Pons (tissue), 1 donor: ENCODE measurements at regions not wholly inside any gene's neighbourhood (a gene's known extent, or its start where the extent isn't known, plus 50 kb on each side); places are given as distances from the start of the nearest gene placed in this dataset.
A peak's percentile ranks its signal among the peaks of the same experiment; 100 is the strongest.

Source experiments
- DNase-seq: peaks from one replicate; pipeline ENCODE4 v3.0.0-alpha.2; 2016; ENCODE audit warnings: low spot score

DNA sequence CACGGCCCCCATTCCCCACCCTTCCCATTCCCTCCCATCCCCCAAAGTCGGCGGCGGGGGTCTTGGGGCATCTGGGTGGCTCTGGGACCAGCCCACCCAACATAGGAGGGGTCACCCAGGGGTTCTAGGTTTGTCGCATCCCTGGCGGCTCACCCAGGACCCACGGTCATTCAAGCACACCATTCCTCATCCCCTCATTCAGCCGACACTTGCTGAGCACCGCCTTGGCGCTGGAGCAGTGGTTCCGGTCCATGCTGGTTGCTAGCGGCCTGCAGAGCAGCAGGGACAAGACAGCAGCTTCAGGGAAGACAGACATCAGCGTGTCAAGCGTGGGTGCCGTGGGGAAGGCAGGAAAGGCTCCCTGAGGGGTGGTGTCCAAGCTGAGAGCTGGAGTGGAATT, 50.5 kb upstream of the OTOS start:
- DNase-seq, result no peak

DNA sequence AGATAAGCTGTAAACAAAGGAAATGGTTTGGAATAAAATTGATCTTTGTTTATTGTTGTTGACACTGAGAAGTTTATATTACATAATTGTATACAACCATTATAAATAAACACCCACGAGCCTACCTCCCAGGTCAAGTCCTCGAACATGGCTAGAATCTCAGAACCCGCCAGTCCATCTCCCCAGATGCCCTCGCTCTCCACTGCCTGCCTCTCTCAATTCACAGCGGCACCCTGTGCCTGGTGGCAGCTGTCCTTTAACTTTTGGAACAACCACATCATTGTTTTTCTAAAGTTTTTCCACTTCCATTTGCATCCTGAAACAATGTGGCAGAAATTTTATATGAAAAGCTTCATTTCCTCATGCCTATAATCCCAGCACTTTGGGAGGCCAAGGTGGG, 52.2 kb upstream of the OTOS start:
- DNase-seq, result peak; percentile 72

DNA sequence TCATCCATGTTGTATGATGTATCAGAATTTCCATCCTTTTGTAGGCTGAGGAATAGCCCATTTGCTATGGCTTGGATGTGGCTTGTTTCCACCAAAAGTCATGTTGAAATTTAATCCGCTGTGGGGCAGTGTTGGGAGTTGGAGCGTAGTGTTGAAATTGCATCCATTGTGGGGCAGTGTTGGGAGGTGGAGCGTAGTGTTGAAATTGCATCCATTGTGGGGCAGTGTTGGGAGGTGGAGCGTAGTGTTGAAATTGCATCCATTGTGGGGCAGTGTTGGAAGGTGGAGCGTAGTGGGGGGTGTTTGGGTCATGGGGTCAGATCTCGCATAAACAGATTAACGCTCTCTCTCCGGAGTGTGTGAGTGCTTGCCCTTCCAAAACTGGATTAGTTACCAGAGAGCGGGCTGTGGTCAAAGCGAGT, 53.9 kb upstream of the OTOS start:
- DNase-seq, result peak; percentile 55

DNA sequence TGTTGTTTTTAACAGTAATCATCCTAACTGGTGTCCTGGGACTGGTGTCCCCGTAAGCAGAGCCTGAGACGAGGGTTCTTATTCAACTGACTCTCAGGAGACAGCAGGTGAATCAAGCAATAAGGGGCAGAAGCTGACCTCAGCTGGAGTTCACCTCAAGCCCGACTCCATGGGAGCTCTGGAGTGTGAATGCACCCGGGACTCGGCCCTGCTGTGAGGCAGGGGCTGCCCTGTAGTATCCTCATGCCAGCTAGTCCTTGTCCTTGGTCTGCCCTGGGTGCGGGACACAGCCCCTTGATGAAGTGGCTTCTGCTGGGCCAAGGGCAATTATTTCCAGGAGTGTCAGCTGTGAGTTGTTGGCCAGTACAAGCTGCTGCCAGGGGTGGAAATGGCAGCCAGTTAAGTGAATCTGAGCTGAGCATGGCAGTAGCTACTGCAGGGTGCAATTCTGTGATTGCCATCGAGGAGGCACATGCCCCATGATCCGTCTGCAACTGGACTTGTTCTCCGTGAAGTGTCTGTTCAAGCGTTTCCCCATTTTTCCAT, 54.9 kb upstream of the OTOS start:
- no peak for DNase-seq

DNA sequence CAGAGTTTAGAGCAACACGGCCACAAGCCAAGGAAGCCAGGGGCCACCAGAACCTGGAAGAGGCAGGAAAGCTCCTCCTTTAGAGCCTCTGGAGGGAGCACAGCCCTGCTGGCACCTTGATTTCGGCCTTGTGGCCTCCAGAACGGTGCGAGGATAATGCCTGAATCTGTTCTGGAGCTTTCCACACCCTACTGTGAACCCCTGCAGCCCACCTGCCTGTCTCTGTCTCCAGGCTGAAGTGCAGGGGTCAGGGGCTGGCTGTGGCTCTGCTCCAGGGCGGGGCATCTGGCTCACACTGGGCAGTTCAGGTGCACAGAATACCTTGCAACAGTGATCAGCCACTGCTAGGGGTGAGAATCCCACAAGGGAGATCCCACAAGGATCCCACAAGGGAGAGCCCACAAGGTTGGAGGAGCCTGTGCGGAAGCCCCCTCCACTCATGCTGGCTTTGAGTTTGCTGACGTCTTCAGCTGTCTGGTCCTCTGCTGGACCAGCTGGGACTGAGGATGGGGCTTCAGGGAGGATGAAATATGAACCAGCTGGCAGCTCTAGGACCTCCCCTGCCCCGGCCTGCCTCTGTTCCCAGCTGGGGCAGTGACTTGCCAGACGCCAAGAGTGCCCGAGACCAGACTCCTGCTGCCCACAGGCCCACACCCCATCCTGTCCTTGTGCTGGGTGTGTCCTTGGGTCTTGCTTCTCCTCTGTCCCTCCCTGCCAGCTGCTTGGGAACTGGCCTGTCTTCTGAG, 56.4 kb upstream of the OTOS start:
- DNase-seq, result no peak

DNA sequence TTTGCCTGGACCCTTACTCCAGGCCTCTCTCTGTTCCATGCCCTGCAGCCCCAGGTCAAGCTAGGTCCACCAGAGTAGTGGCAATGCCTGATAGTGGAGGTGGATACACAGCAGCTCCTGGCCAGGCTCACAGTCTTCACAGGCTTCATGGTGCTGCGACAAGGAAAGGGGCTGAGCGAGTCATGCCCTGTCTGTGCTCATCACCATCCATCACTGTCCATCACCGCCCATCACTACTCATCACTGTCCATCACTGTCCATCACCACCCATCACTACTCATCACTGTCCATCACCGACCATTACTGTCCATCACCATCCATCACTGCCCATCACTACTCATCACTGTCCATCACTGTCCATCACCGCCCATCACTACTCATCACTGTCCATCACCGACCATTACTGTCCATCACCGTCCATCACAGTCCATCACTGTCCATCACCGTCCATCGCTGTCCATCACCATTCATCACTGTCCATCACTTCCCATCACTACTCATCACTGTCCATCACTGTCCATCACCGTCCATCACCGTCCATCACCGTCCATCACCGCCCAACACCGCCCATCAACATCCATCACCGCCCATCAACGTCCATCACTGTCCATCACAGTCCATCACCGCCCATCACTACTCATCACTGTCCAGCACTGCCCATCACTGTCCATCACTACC, 57.1 kb upstream of the OTOS start:
- DNase-seq, result no peak

DNA sequence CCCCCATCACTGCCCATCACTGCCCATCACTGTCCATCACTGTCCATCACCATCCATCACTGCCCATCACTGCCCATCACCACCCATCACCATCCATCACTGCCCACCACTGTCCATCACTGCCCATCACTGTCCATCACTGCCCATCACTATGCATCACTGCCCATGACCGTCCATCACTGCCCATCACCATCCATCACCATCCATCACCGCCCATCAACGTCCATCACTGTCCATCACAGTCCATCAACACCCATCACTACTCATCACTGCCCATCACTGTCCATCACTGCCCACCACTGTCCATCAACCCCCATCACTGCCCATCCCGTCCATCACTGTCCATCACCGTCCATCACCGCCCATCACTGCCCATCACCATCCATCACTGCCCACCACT, 57.8 kb upstream of the OTOS start:
- DNase-seq, result no peak

DNA sequence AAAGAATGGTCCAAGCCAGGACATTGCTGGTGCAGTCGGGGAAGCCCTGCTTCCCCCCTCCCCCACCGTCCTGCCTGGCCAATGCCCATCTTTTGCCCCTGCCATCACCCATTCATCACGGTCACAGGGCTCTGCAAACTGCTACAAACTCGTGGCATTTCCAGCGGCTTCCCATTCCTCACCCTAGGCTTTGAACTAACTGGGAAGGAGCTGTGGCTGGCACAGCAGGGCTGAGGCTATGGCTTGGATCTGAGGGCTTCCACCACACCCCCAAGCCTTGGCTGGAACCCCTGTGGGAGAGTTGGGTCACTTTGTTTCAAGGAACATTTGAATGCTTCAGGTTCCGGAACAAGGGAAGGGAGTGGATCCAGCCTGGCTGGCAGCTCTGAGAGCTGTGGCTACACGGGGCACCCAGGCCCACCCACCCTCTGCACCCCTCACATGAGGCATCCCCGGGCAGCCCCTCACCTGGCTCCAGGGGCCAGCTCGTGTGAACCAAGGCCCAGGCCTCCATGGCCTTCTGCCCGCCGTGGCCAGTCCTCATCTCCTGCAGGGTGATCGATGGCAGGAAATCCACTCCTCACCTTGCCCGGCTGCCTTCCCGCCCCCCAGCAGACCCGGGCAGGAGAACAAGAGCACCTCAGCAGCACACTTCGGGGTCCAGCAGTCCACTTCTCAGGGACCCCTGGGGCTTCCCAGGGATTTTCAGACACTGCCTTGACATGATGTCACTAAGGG, 58.8 kb upstream of the OTOS start:
- DNase-seq, result no peak

DNA sequence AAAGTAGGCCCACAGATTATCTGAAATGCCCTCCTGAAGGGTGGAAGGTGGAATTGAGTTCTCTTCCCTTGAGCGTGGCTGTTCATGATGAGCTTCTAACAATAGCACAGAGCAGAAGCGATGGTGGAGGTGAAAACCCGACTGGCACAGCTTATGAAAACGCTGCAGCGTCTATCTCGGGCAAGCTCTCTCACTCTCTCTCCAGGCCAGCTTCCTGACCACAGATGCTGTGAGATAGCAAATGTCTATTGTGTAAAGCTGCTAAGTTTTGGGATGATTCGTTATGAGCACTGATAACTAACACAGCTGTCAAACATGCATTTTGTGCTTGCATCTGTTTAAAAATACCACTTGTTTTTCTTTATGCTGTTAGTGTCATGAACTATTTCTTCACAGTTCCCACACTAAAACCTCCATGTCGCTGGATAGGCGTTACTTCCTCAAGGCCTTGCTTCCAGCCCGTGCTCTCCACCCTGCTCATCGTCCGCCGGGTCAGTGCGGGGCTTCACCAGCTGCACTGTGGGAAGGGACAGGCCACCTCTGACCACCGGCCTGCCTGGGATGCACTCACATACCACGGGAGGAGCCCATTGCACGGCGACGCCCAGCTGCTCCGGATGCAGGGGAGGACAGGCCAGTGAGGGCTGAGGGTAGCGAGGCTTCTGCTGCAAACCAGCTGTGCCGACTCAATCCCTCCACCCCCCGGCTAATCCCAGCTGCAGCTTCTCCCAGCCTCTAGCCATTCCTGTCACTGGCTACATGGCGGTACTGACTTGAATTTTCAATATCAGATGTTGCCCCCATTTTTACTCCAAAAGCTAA, 60.0 kb upstream of the OTOS start:
- DNase-seq, result no peak

DNA sequence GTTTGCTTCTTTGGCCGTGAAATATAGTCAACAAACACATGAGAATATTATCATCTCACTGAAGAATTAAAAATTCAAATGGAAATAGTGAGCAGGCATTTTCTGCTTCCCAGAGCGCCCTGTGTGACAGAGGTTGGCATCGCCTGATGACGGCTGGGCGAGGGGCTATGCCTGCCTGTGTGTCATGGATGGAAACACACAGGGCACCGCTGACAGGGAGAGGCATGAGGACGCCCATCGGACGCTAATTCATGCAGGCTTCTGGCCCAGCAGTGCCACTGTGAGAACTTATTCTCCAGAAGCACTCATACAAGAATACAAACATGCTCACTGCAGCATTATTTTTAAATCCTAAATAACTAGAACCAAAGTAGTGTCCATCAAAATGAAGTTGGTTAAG, 61.4 kb upstream of the OTOS start:
- DNase-seq, result peak; percentile 45

DNA sequence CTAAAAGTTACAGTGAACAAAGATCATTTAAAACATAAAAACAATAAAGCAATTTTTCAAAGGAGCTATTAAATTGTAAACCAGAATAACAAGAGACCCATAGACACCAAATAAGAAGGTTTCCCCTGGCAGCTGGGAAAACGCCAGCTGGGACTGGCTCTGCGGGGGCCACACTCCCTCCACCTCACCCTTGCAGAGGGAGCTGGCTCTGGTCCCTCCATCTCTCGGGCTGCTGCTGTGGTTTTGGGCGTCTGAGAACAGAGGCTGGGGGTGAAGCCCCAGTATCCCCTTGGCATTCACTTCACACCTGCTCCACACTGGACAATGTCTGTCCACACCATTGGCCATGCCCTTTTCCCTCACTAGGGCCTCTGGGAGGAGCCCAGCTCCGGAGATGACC, 62.1 kb upstream of the OTOS start:
- no peak for DNase-seq

DNA sequence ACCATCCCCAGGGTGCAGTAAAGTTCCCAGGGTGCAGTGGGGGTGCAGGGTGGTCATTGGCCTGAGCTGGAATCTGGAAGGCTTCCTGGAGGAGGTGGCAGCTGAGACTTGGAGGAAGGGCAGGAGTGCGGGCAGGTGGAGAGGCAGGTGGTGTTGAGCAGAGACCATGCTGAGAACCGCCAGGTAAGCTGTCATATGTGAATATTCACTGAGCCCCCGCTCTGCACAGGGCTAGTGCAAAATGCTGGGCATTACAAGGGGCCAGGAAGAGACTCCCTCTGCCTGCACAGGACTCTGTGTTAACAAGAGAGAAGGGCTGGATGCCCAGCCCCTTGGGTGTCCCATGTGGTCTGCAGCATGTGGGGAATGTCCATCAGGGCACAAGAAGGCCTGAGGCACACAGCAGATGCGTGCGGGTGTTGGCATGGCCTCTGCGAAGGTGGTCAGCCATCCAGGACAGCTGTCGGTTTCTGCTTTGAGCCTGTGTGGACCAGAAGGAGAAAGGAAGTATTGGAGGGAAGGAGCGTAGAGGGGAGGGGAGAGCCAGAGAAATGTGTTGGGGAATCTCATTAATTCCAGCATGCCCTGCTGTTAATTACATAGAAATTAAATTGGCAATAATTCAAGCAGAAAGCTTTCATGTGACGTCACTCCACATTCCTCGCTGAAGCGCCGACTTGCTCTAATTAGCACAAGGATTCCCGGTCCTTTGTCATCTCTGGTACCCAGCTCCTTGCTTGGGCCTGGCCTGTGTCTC, 62.8 kb upstream of the OTOS start:
- DNase-seq, result no peak

DNA sequence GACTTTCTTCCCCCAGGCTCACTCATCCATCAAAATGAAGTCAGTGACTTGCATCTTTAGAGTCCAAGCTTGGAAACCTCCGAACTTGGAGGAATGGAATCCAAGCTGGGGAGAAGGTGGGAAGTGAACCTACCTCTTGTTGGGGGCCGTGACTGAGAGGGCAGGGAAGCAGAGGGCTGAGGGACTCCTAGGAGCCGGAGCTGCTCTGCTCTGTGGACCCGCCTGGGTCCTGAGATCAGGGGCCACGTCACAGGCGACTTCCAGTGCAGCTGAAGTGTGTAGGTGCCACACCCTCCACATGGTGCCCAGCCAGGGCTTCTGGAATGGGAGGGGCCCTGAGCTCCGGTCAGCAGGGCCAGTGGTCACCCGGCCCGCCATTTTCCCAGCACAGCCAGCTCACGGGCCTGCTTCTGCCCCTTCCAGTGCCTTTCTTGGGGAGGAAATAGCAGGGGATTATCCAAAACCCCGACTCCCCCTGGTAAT, 63.4 kb upstream of the OTOS start:
- DNase-seq, result no peak

DNA sequence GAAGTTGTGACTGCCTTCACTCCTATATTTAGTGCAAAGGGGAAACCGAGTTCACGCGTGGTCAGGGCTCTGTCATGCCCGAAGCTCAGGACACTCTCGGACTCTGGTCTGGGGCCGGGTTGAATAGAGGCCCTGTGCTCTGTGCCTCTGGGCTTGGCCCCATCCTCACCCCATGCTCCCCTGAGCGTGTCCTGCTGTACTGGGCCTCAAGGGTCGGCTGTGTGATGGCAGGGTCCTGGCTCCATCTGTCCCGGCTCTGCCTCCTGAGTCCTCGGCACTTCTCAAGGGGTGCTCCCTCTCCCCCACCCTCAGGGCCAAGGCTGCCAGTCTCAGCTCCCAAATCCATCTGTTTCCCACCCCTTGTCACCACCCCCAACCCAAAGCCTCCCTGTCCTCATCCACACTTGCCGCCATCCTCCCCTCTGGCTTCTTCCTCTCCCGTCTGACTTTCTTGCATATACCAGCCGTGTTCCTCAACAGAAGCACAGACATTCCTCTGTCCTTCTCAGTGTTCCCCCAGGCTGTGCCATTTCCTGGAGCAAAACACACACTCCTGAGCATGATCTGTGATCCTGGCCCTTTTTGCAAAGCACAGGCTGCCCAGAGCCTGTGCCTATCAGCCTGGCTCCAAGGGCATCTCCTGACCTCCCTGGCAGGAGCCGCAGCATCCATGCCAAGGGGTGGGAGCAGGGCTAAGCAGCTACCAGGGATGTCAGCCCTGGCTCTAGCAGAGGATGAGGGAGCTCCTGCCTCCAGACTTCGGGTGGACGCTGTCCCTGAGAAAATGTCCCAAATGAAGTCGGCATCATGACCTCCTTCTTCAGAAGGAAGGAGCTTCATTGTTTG, 64.2 kb upstream of the OTOS start:
- no peak for DNase-seq

DNA sequence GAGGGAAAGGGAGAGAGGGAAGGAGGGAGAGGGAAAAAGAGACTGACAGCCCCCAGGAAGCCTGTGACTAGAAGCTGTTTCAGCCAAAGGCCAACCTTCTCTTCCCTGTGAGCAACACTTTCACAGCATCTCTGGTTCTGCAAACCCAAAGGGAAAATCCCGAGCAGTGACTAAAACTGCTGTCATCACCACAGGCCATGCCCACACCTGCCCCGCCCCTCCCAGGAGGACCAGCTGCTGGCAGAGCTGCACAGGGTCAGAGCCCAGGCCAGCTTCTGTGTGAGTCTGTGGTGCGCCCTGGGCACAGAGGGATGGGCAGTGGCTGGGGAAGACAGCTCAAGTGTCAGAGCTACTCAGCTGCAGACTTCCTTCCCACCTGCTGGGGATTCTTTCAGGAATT, 64.9 kb upstream of the OTOS start:
- DNase-seq, result no peak

DNA sequence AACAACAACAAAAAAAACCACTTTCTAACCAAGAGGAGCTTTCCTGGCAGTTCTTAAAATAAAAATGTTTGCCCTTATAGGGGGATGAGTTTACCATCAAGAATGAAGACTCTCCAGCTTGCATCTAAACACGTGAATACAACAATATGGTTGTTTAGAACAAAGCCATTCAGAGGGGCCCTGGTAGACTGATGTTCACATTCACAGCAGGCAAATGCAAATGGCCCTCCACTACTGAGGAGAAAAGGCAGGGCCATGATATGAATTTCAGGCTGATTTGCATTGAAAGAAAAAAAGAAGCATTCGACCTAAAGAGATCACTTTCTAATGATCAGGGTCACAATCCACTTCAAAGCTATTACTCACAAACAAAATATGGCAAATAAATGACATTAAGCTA, 65.3 kb upstream of the OTOS start:
- no peak for DNase-seq

DNA sequence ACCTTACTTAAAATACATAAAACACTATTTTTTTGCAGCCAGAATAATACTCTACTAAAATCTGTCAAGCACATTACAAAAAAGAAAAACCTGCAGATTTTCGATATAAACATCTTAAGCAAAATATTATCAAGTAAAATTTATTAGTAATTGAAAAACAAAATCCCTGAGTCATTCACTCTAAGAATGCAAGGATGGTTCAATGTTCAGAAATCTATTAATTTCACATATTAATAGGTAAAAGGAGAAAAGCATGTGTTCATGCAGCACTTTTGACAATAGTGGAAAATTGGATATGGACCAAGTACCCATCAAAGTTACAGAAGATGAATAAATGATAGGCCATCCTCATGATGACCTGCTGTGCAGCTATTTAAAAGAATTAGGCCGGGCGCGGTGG, 66.2 kb upstream of the OTOS start:
- DNase-seq, result no peak

DNA sequence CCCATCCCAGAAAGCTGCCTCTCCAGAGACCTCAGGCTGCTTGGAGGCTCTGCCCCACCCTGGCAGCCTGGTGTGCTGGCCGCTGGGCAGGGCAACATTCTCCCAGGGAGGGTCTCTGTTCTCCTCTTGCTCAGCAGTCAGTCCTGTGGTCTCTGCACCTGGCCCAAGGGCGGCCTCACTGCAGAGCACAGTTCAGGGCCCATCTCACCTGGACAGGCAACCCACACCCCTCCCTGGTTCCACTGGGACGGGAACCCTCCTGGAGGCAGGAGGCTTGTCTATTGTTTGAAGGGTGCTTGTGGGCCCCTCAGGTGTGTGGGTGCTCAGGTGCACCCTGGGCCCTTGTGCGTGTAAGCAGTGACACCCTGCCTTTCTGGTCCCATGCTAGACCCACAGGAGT, 67.2 kb upstream of the OTOS start:
- DNase-seq, result no peak

DNA sequence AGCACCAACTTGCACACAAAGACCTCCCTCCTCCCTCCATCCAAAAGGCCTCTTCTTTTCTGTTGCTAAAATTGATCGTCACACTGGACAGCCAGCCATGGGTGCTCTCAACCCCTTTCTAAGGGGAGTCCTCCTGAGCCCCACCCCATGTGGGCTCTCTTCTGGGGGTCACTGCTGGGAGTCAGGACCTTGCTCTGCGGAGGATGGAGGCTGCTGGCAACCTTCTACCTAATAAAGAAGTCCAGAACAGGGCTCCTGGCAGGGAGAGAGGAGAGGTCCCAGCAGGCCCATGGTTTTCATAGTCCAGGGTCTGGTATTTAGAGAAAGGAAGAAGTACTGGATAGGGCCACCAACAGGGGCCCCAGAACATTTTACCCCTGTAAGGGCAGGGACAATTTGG, 67.6 kb upstream of the OTOS start:
- DNase-seq, result no peak

DNA sequence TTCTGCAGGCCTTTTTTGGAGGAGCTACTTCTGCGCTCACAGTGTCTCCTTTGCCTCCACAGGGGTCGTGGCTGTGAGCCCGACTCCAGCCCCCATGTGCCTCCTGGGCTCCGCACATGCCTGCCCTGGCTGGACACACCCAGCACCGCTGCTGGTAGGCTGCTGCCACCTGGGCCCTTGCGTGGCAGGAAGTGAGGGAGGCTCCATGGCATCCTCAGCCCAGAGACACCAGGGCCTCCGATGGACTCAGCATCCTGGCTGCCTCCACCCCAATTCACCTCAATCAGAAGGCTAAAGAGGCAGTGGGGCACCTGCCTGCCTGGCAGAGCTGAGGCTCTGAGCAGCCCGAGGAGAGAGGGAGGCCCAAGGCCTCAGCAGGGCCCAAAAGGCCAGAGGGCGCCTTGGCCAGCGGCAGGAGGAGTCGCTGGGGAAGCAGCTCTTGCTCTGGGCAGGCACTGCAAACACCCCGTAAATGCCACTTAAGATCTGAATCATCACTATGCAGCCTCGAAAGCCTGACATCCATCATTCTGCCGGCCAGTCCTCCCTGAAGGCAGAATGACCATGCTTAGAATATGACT, 68.3 kb upstream of the OTOS start:
- no peak for DNase-seq
